ENCODE measurements at regions not wholly inside any gene's neighbourhood (a gene's known extent, or its start where the extent isn't known, plus 50 kb on each side); places are given as distances from the start of the nearest gene placed in this dataset.

- Histone ChIP-seq H3K9me3 (no peaks in the 10 kb centered on the region), H3K4me3 (no peak overlapping the region), H3K4me1 (no peaks in the 10 kb centered on the region), H3K27me3 (ENCODE audit: insufficient read depth in 3 of 3, low read length in 2 of 3) (no peaks in the 10 kb centered on the region), H3K27ac (no peak overlapping the region), H3K36me3 (ENCODE audit: insufficient read depth in 1 of 2, low read depth in 1 of 2) (no peaks in the 10 kb centered on the region)
- DNase-seq (no peak), ATAC-seq (no peak)
- no peak for TF ChIP-seq CTCF (IDR thresholded peaks at IDR 0.05)
- 80 to 95% (median 94%) methylated on average over 5 of the region's 5 CpGs for WGBS, 3 donors
- intact Hi-C loops (cut with DNase I) = no loop called here
Measured at GRCh38 chr6:137739544-137739943, 127.5 kb upstream of the TNFAIP3 start.

- no peak for ATAC-seq
- intact Hi-C loops (cut with DNase I) = no loop called here
- WGBS, 3 donors = 86 to 90% (median 87%) methylated on average over 7 of the region's 7 CpGs
- no peaks in the 10 kb centered on the region for H3K4me1 ChIP-seq
- no peak for DNase-seq
- no peak overlapping the region for H3K27ac ChIP-seq
- no peaks in the 10 kb centered on the region for H3K27me3 ChIP-seq (ENCODE audit: insufficient read depth in 3 of 3, low read length in 2 of 3)
- H3K4me3 ChIP-seq = no peak overlapping the region
- no peaks in the 10 kb centered on the region for H3K36me3 ChIP-seq (ENCODE audit: insufficient read depth in 1 of 2, low read depth in 1 of 2)
- no peak for TF ChIP-seq CTCF (IDR thresholded peaks at IDR 0.05)
- no peaks in the 10 kb centered on the region for H3K9me3 ChIP-seq
Measured at GRCh38 chr6:137740091-137740755, 126.8 kb upstream of the TNFAIP3 start.

- H3K36me3 ChIP-seq (ENCODE audit: insufficient read depth in 1 of 2, low read depth in 1 of 2) = no peaks in the 10 kb centered on the region
- no peaks in the 10 kb centered on the region for H3K4me1 ChIP-seq
- TF ChIP-seq CTCF (IDR thresholded peaks at IDR 0.05) = no peak
- H3K4me3 ChIP-seq = no peak overlapping the region
- no peaks in the 10 kb centered on the region for H3K27me3 ChIP-seq (ENCODE audit: insufficient read depth in 3 of 3, low read length in 2 of 3)
- WGBS, 3 donors = 77 to 82% (median 80%) methylated on average over 10 of the region's 10 CpGs
- intact Hi-C loops (cut with DNase I) = no loop called here
- no peak overlapping the region for H3K27ac ChIP-seq
- no peaks in the 10 kb centered on the region for H3K9me3 ChIP-seq
- no peak for ATAC-seq
- no peak for DNase-seq
Measured at GRCh38 chr6:137740967-137741761, 125.9 kb upstream of the TNFAIP3 start.

- H3K4me3 ChIP-seq = no peak overlapping the region
- H3K27ac ChIP-seq = no peak overlapping the region
- no peaks in the 10 kb centered on the region for H3K36me3 ChIP-seq (ENCODE audit: insufficient read depth in 1 of 2, low read depth in 1 of 2)
- H3K27me3 ChIP-seq (ENCODE audit: insufficient read depth in 3 of 3, low read length in 2 of 3) = no peaks in the 10 kb centered on the region
- intact Hi-C loops (cut with DNase I) = no loop called here
- TF ChIP-seq CTCF (IDR thresholded peaks at IDR 0.05) = no peak
- WGBS, 3 donors = 91 to 95% (median 91%) methylated on average over 4 of the region's 4 CpGs
- H3K9me3 ChIP-seq = no peaks in the 10 kb centered on the region
- DNase-seq (no peak), ATAC-seq (no peak)
- no peaks in the 10 kb centered on the region for H3K4me1 ChIP-seq
Measured at GRCh38 chr6:137743493-137743892, 123.6 kb upstream of the TNFAIP3 start.

Data from psoas muscle (tissue), 7 donors.